MM.1S (cell line): ENCODE measurements at regions not wholly inside any gene's neighbourhood (a gene's known extent, or its start where the extent isn't known, plus 50 kb on each side); places are given as distances from the start of the nearest gene placed in this dataset.

Source experiments
- DNase-seq: peaks from one replicate; pipeline ENCODE4 v3.0.0-alpha.2; 2015
- H2AFZ ChIP-seq: fragments of 300-600 bp; sonication (generic); 2 replicates; pipeline ENCODE4 v1.6.0; 2016; ENCODE audit warnings: antibody characterized with exemption, low read length
- H3F3A ChIP-seq: fragments of 300-600 bp; sonication (generic); 2 replicates; pipeline ENCODE4 v1.6.1; 2016; ENCODE audit warnings: mild to moderate bottlenecking, antibody characterized with exemption, low read length, moderate library complexity, mixed read lengths; ENCODE audit not compliant: insufficient read depth
- H3K27ac ChIP-seq: fragments of 300-600 bp; sonication (generic); 2 replicates; pipeline ENCODE4 v1.5.1; 2016; ENCODE audit warnings: mild to moderate bottlenecking, low read length
- H3K27me3 ChIP-seq: fragments of 300-600 bp; sonication (generic); replicated peaks from 2 replicates; pipeline ENCODE4 v1.6.0; 2016; ENCODE audit warnings: low read length; ENCODE audit not compliant: insufficient read depth
- H3K36me3 ChIP-seq: fragments of 300-600 bp; sonication (generic); replicated peaks from 2 replicates; pipeline ENCODE4 v1.6.1; 2016; ENCODE audit warnings: mild to moderate bottlenecking, low read length, mixed read lengths; ENCODE audit not compliant: insufficient read depth
- H3K4me1 ChIP-seq: fragments of 300-600 bp; sonication (generic); 2 replicates; pipeline ENCODE4 v1.6.1; 2016; ENCODE audit warnings: low read length, mixed read lengths
- H3K4me2 ChIP-seq: fragments of 300-600 bp; sonication (generic); 2 replicates; pipeline ENCODE4 v1.6.0; 2016; ENCODE audit warnings: low read depth, low read length
- H3K4me3 ChIP-seq: fragments of 300-600 bp; sonication (generic); 2 replicates; pipeline ENCODE4 v1.5.1; 2016; ENCODE audit warnings: low read length, mixed read lengths
- H3K79me2 ChIP-seq: fragments of 300-600 bp; sonication (generic); 2 replicates; pipeline ENCODE4 v1.6.1; 2016; ENCODE audit warnings: mixed run types, low read length, mixed read lengths
- H3K9ac ChIP-seq: fragments of 300-600 bp; sonication (generic); 2 replicates; pipeline ENCODE4 v1.6.1; 2016; ENCODE audit warnings: low read length, mixed read lengths
- H3K9me2 ChIP-seq: fragments of 300-600 bp; sonication (generic); replicated peaks from 2 replicates; pipeline ENCODE4 v1.6.1; 2016; ENCODE audit warnings: mild to moderate bottlenecking, low read length, mixed read lengths; ENCODE audit not compliant: insufficient read depth
- H3K9me3 ChIP-seq: fragments of 300-600 bp; sonication (generic); replicated peaks from 2 replicates; pipeline ENCODE4 v1.6.1; 2016; ENCODE audit warnings: mild to moderate bottlenecking, low read length, mixed read lengths; ENCODE audit not compliant: insufficient read depth
- H4K20me1 ChIP-seq: fragments of 300-600 bp; sonication (generic); 2 replicates; pipeline ENCODE4 v1.6.1; 2016; ENCODE audit warnings: mild to moderate bottlenecking, low read length, moderate library complexity, mixed read lengths; ENCODE audit not compliant: insufficient read depth
- CTCF ChIP-seq: fragments of 300-600 bp; sonication (generic); IDR thresholded peaks from 2 replicates; pipeline ENCODE4 v1.5.1; 2016; ENCODE audit warnings: antibody characterized with exemption, low read length, mixed read lengths
- EZH2 ChIP-seq: fragments of 300-600 bp; sonication (generic); optimal IDR thresholded peaks from 2 replicates; pipeline ENCODE3; 2017; ENCODE audit warnings: low read depth, mild to moderate bottlenecking, antibody characterized with exemption, low read length, mixed read lengths
- EZH2phosphoT487 ChIP-seq: fragments of 300-600 bp; sonication (generic); IDR thresholded peaks from 2 replicates; pipeline ENCODE4 v1.6.1; 2018; ENCODE audit warnings: antibody characterized with exemption, low read length

GRCh38 chr6:137399881-137400443 lies 94.2 kb downstream of the OLIG3 start:
- Histone ChIP-seq H3K4me3 (no peak overlapping the region), H3K79me2 (no peaks in the 10 kb centered on the region), H4K20me1 (no peaks in the 10 kb centered on the region), H3K27me3 (no peaks in the 10 kb centered on the region), H3K4me1 (peaks cover 8% of the 10 kb centered on the region), H3K36me3 (no peaks in the 10 kb centered on the region), H3K9me3 (no peaks in the 10 kb centered on the region), H3K9me2 (no peaks in the 10 kb centered on the region), H2AFZ (no peak overlapping the region), H3F3A (peaks cover 2% of the 10 kb centered on the region; the same call in 1 of the 2 replicates), H3K9ac (no peak overlapping the region), H3K27ac (no peak overlapping the region), H3K4me2 (no peak overlapping the region)
- TF ChIP-seq EZH2: no peak
- TF ChIP-seq EZH2phosphoT487: no peak
- no peak for TF ChIP-seq CTCF
- no peak for DNase-seq

DNA sequence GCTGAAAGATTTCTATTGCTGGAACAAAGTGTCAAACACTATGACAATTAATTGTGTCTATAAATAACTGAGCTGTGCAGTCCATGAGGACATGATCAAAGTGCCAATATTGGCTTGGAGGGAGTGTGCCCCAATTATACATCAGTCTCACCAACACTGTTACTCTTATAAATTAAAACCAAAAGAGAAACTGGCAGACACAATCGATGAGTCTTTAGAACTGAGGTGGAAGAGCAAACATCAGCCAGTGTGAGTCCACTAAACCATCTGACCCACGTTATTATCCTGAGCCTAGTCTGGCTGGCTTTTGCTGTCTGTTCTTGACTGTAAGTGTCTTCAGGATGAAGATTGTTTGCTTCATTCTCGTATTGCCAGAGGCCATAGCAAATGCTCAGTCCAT lies 98.9 kb downstream of the OLIG3 start:
- Histone ChIP-seq H3K27ac (no peak overlapping the region), H2AFZ (no peak overlapping the region), H3K27me3 (no peaks in the 10 kb centered on the region), H3K4me2 (no peak overlapping the region), H3K9me3 (no peaks in the 10 kb centered on the region), H3K9me2 (no peaks in the 10 kb centered on the region), H3F3A (no peaks in the 10 kb centered on the region), H3K79me2 (no peaks in the 10 kb centered on the region), H3K4me1 (peaks cover 3% of the 10 kb centered on the region), H3K36me3 (no peaks in the 10 kb centered on the region), H4K20me1 (no peaks in the 10 kb centered on the region), H3K9ac (no peak overlapping the region), H3K4me3 (no peak overlapping the region)
- TF ChIP-seq EZH2 (no peak), CTCF (no peak), EZH2phosphoT487 (no peak)
- no peak for DNase-seq

DNA sequence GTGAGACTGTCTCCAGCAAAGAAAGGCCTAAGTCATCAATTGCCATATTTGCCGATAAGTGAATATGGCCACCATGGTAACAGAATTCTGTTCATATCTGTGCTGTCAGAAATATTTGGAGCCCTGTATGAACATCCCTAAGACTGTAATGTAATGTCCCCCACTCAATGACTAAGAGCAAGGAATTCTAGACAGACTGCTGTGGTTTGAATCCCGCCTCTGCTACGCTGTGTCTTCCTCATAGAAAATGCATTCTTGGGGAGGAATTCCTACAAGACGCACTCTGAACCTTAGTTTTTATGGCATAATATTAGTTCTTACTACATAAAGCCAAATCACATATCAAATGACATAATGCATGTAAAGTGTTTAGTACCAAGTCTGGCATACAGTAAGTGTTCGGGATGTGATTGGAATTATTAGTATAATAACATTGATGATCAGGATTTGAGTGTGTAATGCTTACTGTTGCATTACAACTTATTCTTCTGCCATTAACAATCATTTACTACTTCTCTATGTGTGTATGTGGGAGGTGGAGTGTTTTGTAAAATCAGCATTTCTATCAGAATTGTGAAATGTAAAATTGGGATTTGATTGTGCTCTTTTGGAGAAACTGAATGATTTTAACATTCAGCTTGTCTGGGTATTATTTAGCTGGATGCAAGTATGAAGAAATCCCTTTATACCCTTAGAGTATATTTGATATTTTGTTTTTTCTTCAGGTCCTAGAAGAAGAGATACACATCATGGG lies 103.0 kb downstream of the OLIG3 start:
- Histone ChIP-seq H3K4me1 (peaks cover 26% of the 10 kb centered on the region), H3K4me3 (no peak overlapping the region), H3K36me3 (no peaks in the 10 kb centered on the region), H3F3A (peaks cover 16% of the 10 kb centered on the region), H2AFZ (no peak overlapping the region), H4K20me1 (no peaks in the 10 kb centered on the region), H3K4me2 (no peak overlapping the region), H3K79me2 (no peaks in the 10 kb centered on the region), H3K9me2 (no peaks in the 10 kb centered on the region), H3K9ac (no peak overlapping the region), H3K9me3 (no peaks in the 10 kb centered on the region), H3K27me3 (no peaks in the 10 kb centered on the region), H3K27ac (no peak overlapping the region)
- TF ChIP-seq CTCF (no peak), EZH2 (no peak), EZH2phosphoT487 (no peak)
- no peak for DNase-seq
